GM21528 (cell line): ENCODE measurements at regions not wholly inside any gene's neighbourhood (a gene's known extent, or its start where the extent isn't known, plus 50 kb on each side); places are given as distances from the start of the nearest gene placed in this dataset.

ENCODE experiments used
- ATAC-seq: cut with Tn5 transposase; IDR thresholded peaks from one replicate; pipeline ENCODE4 v1.9.1; 2021; ENCODE audit warnings: mild to moderate bottlenecking, moderate library complexity; ENCODE audit not compliant: unreplicated experiment, low FRiP score

- ATAC-seq: no peak
Observed at GRCh38 chr22:47695176-47695575, 932.7 kb downstream of the TBC1D22A start.

GRCh38 chr22:47694536-47695130, 932.2 kb downstream of the TBC1D22A start:
- no peak for ATAC-seq

- ATAC-seq: no peak
Observed at GRCh38 chr22:47693606-47694005, 931.2 kb downstream of the TBC1D22A start.

- no peak for ATAC-seq
Observed at GRCh38 chr22:47692811-47693210, 930.4 kb downstream of the TBC1D22A start.

- no peak for ATAC-seq
Observed at GRCh38 chr22:47691152-47691895, 928.9 kb downstream of the TBC1D22A start.

- no peak for ATAC-seq
Observed at GRCh38 chr22:47690586-47690985, 928.1 kb downstream of the TBC1D22A start.

- no peak for ATAC-seq
Observed at GRCh38 chr22:47690166-47690565, 927.7 kb downstream of the TBC1D22A start.

- ATAC-seq: no peak
Observed at GRCh38 chr22:47687776-47688175, 925.3 kb downstream of the TBC1D22A start.

GRCh38 chr22:47687346-47687655, 924.9 kb downstream of the TBC1D22A start:
- no peak for ATAC-seq

GRCh38 chr22:47686594-47687345, 924.3 kb downstream of the TBC1D22A start:
- ATAC-seq: no peak

- ATAC-seq: no peak
Observed at GRCh38 chr22:47681411-47682165, 919.1 kb downstream of the TBC1D22A start.

- no peak for ATAC-seq
Observed at GRCh38 chr22:47678636-47679287, 916.3 kb downstream of the TBC1D22A start.

- ATAC-seq: no peak
Observed at GRCh38 chr22:47678048-47678447, 915.6 kb downstream of the TBC1D22A start.

GRCh38 chr22:47676685-47677084, 914.2 kb downstream of the TBC1D22A start:
- ATAC-seq: no peak

- no peak for ATAC-seq
Observed at GRCh38 chr22:47674600-47674999, 912.1 kb downstream of the TBC1D22A start.

GRCh38 chr22:47673557-47673956, 911.1 kb downstream of the TBC1D22A start:
- ATAC-seq: no peak

- no peak for ATAC-seq
Observed at GRCh38 chr22:47672526-47672925, 910.1 kb downstream of the TBC1D22A start.

GRCh38 chr22:47665151-47665550, 902.7 kb downstream of the TBC1D22A start:
- ATAC-seq: no peak

GRCh38 chr22:47663615-47664605, 901.5 kb downstream of the TBC1D22A start:
- no peak for ATAC-seq
